SK-N-SH treated with all-trans-retinoic acid at 6 μM for 48 hours (cell line): ENCODE measurements at regions not wholly inside any gene's neighbourhood (a gene's known extent, or its start where the extent isn't known, plus 50 kb on each side); places are given as distances from the start of the nearest gene placed in this dataset.
A peak's percentile ranks its signal among the peaks of the same experiment; 100 is the strongest.

Experiments
- ARNTL ChIP-seq: fragments of 450-650 bp; formaldehyde crosslinking; IDR thresholded peaks from 2 replicates; pipeline ENCODE4 v1.5.0; 2020; ENCODE audit warnings: low read depth, mild to moderate bottlenecking, moderate library complexity, borderline replicate concordance
- PPARA ChIP-seq: fragments of 250-450 bp; sonication (Bioruptor Pico); IDR thresholded peaks from 2 replicates; pipeline ENCODE4 v1.5.0; 2020; ENCODE audit warnings: mild to moderate bottlenecking, borderline replicate concordance
- TCF4 ChIP-seq: fragments of 250-450 bp; sonication (Bioruptor Pico); IDR thresholded peaks from 2 replicates; pipeline ENCODE4 v1.8.0; 2021; ENCODE audit warnings: mild to moderate bottlenecking, moderate library complexity, borderline replicate concordance
- TSHZ2 ChIP-seq: fragments of 250-450 bp; sonication (Bioruptor Pico); IDR thresholded peaks from 2 replicates; pipeline ENCODE4 v1.5.0; 2020; ENCODE audit warnings: mild to moderate bottlenecking, moderate library complexity
- ZFP3 ChIP-seq: fragments of 250-450 bp; sonication (Bioruptor Pico); IDR thresholded peaks from 2 replicates; pipeline ENCODE4 v1.5.0; 2020; ENCODE audit warnings: mild to moderate bottlenecking, moderate library complexity
- ZFP30 ChIP-seq: fragments of 450-650 bp; formaldehyde crosslinking; IDR thresholded peaks from 2 replicates; pipeline ENCODE4 v1.5.0; 2022; ENCODE audit warnings: mild to moderate bottlenecking, moderate library complexity

GRCh38 chr2:234178330-234179030 lies 128.0 kb downstream of the SPP2 start:
- TF ChIP-seq ZFP3 (CRISPR knock-in tag) (0 out of 2 replicates have a peak, but pooled peaks have one; percentile 45), ARNTL (CRISPR knock-in tag) (no peak), TCF4 (no peak), ZFP30 (CRISPR knock-in tag) (no peak), PPARA (no peak), TSHZ2 (no peak)
